Mesenchymal stem cell (in vitro differentiated cells and primary cell): ENCODE measurements at regions not wholly inside any gene's neighbourhood (a gene's known extent, or its start where the extent isn't known, plus 50 kb on each side); places are given as distances from the start of the nearest gene placed in this dataset.
"Not testable (repeated sequence)": the region's sequence is repeated elsewhere in the genome, so short reads cannot be mapped to it uniquely, and the experiment has no call there.

Source experiments
- DNase-seq: peaks from one replicate; pipeline ENCODE4 v3.0.0-alpha.2; 2013
- H2AFZ ChIP-seq: one replicate; pipeline ENCODE4 v1.6.1; 2013; ENCODE audit warnings: low read depth, mild to moderate bottlenecking, control low read depth, inconsistent platforms, low read length, moderate library complexity
- H2AK5ac ChIP-seq: 2 replicates; pipeline ENCODE4 v1.6.1; 2013; ENCODE audit warnings: low read length, moderate library complexity, mild to moderate bottlenecking, inconsistent platforms; ENCODE audit not compliant: severe bottlenecking
- H2BK120ac ChIP-seq: one replicate; pipeline ENCODE4 v1.6.1; 2013; ENCODE audit warnings: low read depth, mild to moderate bottlenecking, inconsistent platforms, low read length, moderate library complexity
- H2BK12ac ChIP-seq, 2 experiments: one replicate each; pipeline ENCODE4 v1.6.1; 2013; ENCODE audit warnings: inconsistent platforms in 2 of 2, low read length in 2 of 2, mild to moderate bottlenecking in 2 of 2, moderate library complexity in 2 of 2, control low read depth in 1 of 2
- H2BK15ac ChIP-seq: one replicate; pipeline ENCODE4 v1.6.1; 2013; ENCODE audit warnings: mild to moderate bottlenecking, low read depth, inconsistent platforms; ENCODE audit not compliant: poor library complexity, severe bottlenecking
- H2BK5ac ChIP-seq: 2 replicates; pipeline ENCODE4 v1.6.1; 2013; ENCODE audit warnings: low read depth, mild to moderate bottlenecking, low read length, control low read depth, inconsistent platforms; ENCODE audit not compliant: poor library complexity, severe bottlenecking
- H3K14ac ChIP-seq, 2 experiments: one replicate each; pipeline ENCODE4 v1.6.1; 2013; ENCODE audit warnings: inconsistent platforms in 2 of 2, low read length in 2 of 2, control low read depth in 1 of 2, mild to moderate bottlenecking in 1 of 2, moderate library complexity in 1 of 2
- H3K18ac ChIP-seq, 2 experiments: one replicate each; pipeline ENCODE4 v1.6.1; 2013; ENCODE audit warnings: inconsistent platforms in 2 of 2, low read length in 2 of 2, control low read depth in 1 of 2, low read depth in 1 of 2, mild to moderate bottlenecking in 1 of 2
- H3K23ac ChIP-seq, 2 experiments: one replicate each; pipeline ENCODE4 v1.6.1; 2013; ENCODE audit warnings: inconsistent platforms in 2 of 2, low read length in 2 of 2, mild to moderate bottlenecking in 2 of 2, moderate library complexity in 2 of 2, control low read depth in 1 of 2
- H3K27ac ChIP-seq: 2 replicates; pipeline ENCODE4 v1.5.1; 2013; ENCODE audit warnings: mild to moderate bottlenecking, moderate library complexity, low read length, control low read depth, inconsistent platforms; ENCODE audit not compliant: poor library complexity, severe bottlenecking
- H3K27me3 ChIP-seq, 2 experiments: 2 replicates each; pipeline versions ENCODE4 v1.6.1 to v1.7.0; 2013; ENCODE audit warnings: low read length in 2 of 2, mild to moderate bottlenecking in 2 of 2, moderate library complexity in 2 of 2, control low read depth in 1 of 2, inconsistent platforms in 1 of 2; ENCODE audit not compliant: control insufficient read depth in 1 of 2, insufficient read depth in 1 of 2
- H3K36me3 ChIP-seq, 2 experiments: 2 replicates each; pipeline versions ENCODE4 v1.6.1 to v1.7.0; 2013; ENCODE audit warnings: low read length in 2 of 2, control low read depth in 1 of 2, inconsistent platforms in 1 of 2, low read depth in 1 of 2, mild to moderate bottlenecking in 1 of 2; ENCODE audit not compliant: insufficient read depth in 2 of 2, control insufficient read depth in 1 of 2
- H3K4ac ChIP-seq, 2 experiments: one replicate each; pipeline ENCODE4 v1.6.1; 2013; ENCODE audit warnings: inconsistent platforms in 2 of 2, low read length in 2 of 2, mild to moderate bottlenecking in 2 of 2, moderate library complexity in 2 of 2, control low read depth in 1 of 2, low read depth in 1 of 2
- H3K4me1 ChIP-seq: 2 replicates; pipeline ENCODE4 v1.6.1; 2013; ENCODE audit warnings: low read depth, low read length, control low read depth; ENCODE audit not compliant: control insufficient read depth, insufficient read depth
- H3K4me2 ChIP-seq: 2 replicates; pipeline ENCODE4 v1.6.1; 2013; ENCODE audit warnings: low read length, mild to moderate bottlenecking, inconsistent platforms; ENCODE audit not compliant: poor library complexity, severe bottlenecking
- H3K4me3 ChIP-seq, 2 experiments: 2 replicates each; pipeline versions ENCODE4 v1.5.1 to v1.7.0; 2013; ENCODE audit warnings: low read length in 2 of 2, mild to moderate bottlenecking in 2 of 2, control low read depth in 1 of 2, low read depth in 1 of 2; ENCODE audit not compliant: insufficient read depth in 1 of 2
- H3K79me1 ChIP-seq: replicated peaks from 2 replicates; pipeline ENCODE4 v1.6.1; 2013; ENCODE audit warnings: mild to moderate bottlenecking, control low read depth, low read length, inconsistent platforms; ENCODE audit not compliant: poor library complexity, severe bottlenecking
- H3K9ac ChIP-seq: 2 replicates; pipeline ENCODE4 v1.7.0; 2013; ENCODE audit warnings: mild to moderate bottlenecking, low read length, moderate library complexity
- H3K9me3 ChIP-seq: 2 replicates; pipeline ENCODE4 v1.7.0; 2013; ENCODE audit warnings: mild to moderate bottlenecking, low read length; ENCODE audit not compliant: control insufficient read depth
- H4K8ac ChIP-seq: one replicate; pipeline ENCODE4 v1.6.1; 2013; ENCODE audit warnings: inconsistent platforms, mild to moderate bottlenecking, low read length, moderate library complexity
- H4K91ac ChIP-seq: one replicate; pipeline ENCODE4 v1.6.1; 2013; ENCODE audit warnings: mild to moderate bottlenecking, low read length, inconsistent platforms
- WGBS: methylation state at CpG from one replicate; pipeline ENCODE4 v1.1.7; 2013; ENCODE audit warnings: mixed read lengths; 5-methylcytosine and 5-hydroxymethylcytosine counted together

GRCh38 chr4:128672596-128672995 is 136.9 kb upstream of the JADE1 start:
- not testable (repeated sequence) for H3K9ac ChIP-seq, H3K4me1 ChIP-seq, H3K23ac ChIP-seq, H2BK120ac ChIP-seq, H3K18ac ChIP-seq, H3K9me3 ChIP-seq, H2BK12ac ChIP-seq, H2AK5ac ChIP-seq, H2BK15ac ChIP-seq, H2BK5ac ChIP-seq, H3K4ac ChIP-seq, H3K36me3 ChIP-seq, H3K14ac ChIP-seq, H4K91ac ChIP-seq, H3K4me2 ChIP-seq, H3K27me3 ChIP-seq, H3K79me1 ChIP-seq, H3K27ac ChIP-seq, DNase-seq, H3K4me3 ChIP-seq, H2AFZ ChIP-seq, H4K8ac ChIP-seq
- 93% methylated on average over 18 of the region's 22 CpGs for WGBS

GRCh38 chr4:128670513-128670912 is 139.0 kb upstream of the JADE1 start:
- H3K4me2 ChIP-seq, result no peak overlapping the region
- no peak overlapping the region for H3K14ac ChIP-seq
- no peak for DNase-seq
- no peaks in the 10 kb centered on the region for H3K9me3 ChIP-seq
- no peak overlapping the region for H3K23ac ChIP-seq
- H2AFZ ChIP-seq, result no peak overlapping the region
- no peak overlapping the region for H2BK5ac ChIP-seq
- no peak overlapping the region for H2AK5ac ChIP-seq
- no peaks in the 10 kb centered on the region for H3K4me1 ChIP-seq
- WGBS, result 91% methylated on average over 4 of the region's 4 CpGs
- no peaks in the 10 kb centered on the region for H3K79me1 ChIP-seq
- H4K8ac ChIP-seq, result no peak overlapping the region
- no peak overlapping the region for H3K9ac ChIP-seq
- H3K18ac ChIP-seq, result no peak overlapping the region
- H2BK12ac ChIP-seq, result no peak overlapping the region
- H3K27ac ChIP-seq, result no peak overlapping the region
- no peak overlapping the region for H4K91ac ChIP-seq
- no peaks in the 10 kb centered on the region for H3K27me3 ChIP-seq
- no peak overlapping the region for H2BK15ac ChIP-seq
- H3K4ac ChIP-seq, result no peak overlapping the region
- H3K36me3 ChIP-seq, result no peaks in the 10 kb centered on the region
- no peak overlapping the region for H3K4me3 ChIP-seq
- H2BK120ac ChIP-seq, result no peak overlapping the region

GRCh38 chr4:128668566-128668965 is 140.9 kb upstream of the JADE1 start:
- Histone ChIP-seq H2AK5ac (no peak overlapping the region), H3K9me3 (no peaks in the 10 kb centered on the region), H3K4me2 (no peak overlapping the region), H3K23ac (no peak overlapping the region), H3K27me3 (no peaks in the 10 kb centered on the region), H3K9ac (no peak overlapping the region), H2BK120ac (no peak overlapping the region), H4K8ac (no peak overlapping the region), H2AFZ (no peak overlapping the region), H2BK5ac (no peak overlapping the region), H4K91ac (no peak overlapping the region), H2BK15ac (no peak overlapping the region), H3K79me1 (no peaks in the 10 kb centered on the region), H2BK12ac (no peak overlapping the region), H3K4ac (no peak overlapping the region), H3K18ac (no peak overlapping the region), H3K14ac (no peak overlapping the region), H3K4me1 (no peaks in the 10 kb centered on the region), H3K36me3 (no peaks in the 10 kb centered on the region), H3K27ac (no peak overlapping the region), H3K4me3 (no peak overlapping the region)
- no peak for DNase-seq
- 91% methylated on average over 5 of the region's 5 CpGs for WGBS

GRCh38 chr4:128665514-128665913 is 144.0 kb upstream of the JADE1 start:
- no peak overlapping the region for H2BK5ac ChIP-seq
- no peak overlapping the region for H3K14ac ChIP-seq
- no peak overlapping the region for H3K18ac ChIP-seq
- no peak overlapping the region for H4K91ac ChIP-seq
- no peak overlapping the region for H3K23ac ChIP-seq
- H3K4me1 ChIP-seq, result no peaks in the 10 kb centered on the region
- no peak overlapping the region for H3K4me2 ChIP-seq
- H4K8ac ChIP-seq, result no peak overlapping the region
- H2AK5ac ChIP-seq, result no peak overlapping the region
- no peak overlapping the region for H3K9ac ChIP-seq
- H3K27me3 ChIP-seq, result no peaks in the 10 kb centered on the region
- H3K27ac ChIP-seq, result no peak overlapping the region
- no peak overlapping the region for H2BK120ac ChIP-seq
- H3K36me3 ChIP-seq, result no peaks in the 10 kb centered on the region
- no peaks in the 10 kb centered on the region for H3K79me1 ChIP-seq
- DNase-seq, result no peak
- no peak overlapping the region for H3K4ac ChIP-seq
- H2BK15ac ChIP-seq, result no peak overlapping the region
- no peak overlapping the region for H3K4me3 ChIP-seq
- no peak overlapping the region for H2AFZ ChIP-seq
- H3K9me3 ChIP-seq, result no peaks in the 10 kb centered on the region
- WGBS, result 100% methylated on average over 1 of the region's 2 CpGs
- H2BK12ac ChIP-seq, result no peak overlapping the region
